Parathyroid adenoma (tissue), 2 donors: ENCODE measurements at regions not wholly inside any gene's neighbourhood (a gene's known extent, or its start where the extent isn't known, plus 50 kb on each side); places are given as distances from the start of the nearest gene placed in this dataset.
"Not testable (repeated sequence)": the region's sequence is repeated elsewhere in the genome, so short reads cannot be mapped to it uniquely, and the experiment has no call there.

Source experiments
- H2AFZ ChIP-seq: fragments of 300-600 bp; sonication (generic); one replicate; pipeline ENCODE4 v1.7.0; 2017; ENCODE audit warnings: antibody characterized with exemption, mild to moderate bottlenecking
- H3K27ac ChIP-seq: fragments of 300-600 bp; sonication (generic); one replicate; pipeline ENCODE4 v1.7.0; 2017
- H3K27me3 ChIP-seq: fragments of 300-600 bp; sonication (generic); one replicate; pipeline ENCODE4 v1.7.0; 2017; ENCODE audit warnings: low read length; ENCODE audit not compliant: control insufficient read depth, insufficient read depth
- H3K36me3 ChIP-seq: fragments of 300-600 bp; sonication (generic); one replicate; pipeline ENCODE4 v1.7.0; 2017; ENCODE audit warnings: low read length; ENCODE audit not compliant: control insufficient read depth, insufficient read depth
- H3K4me1 ChIP-seq: fragments of 300-600 bp; sonication (generic); one replicate; pipeline ENCODE4 v1.7.0; 2017; ENCODE audit warnings: control low read depth
- H3K4me2 ChIP-seq: fragments of 300-600 bp; sonication (generic); one replicate; pipeline ENCODE4 v1.7.0; 2017; ENCODE audit warnings: low read length
- H3K4me3 ChIP-seq: fragments of 300-600 bp; sonication (generic); one replicate; pipeline ENCODE4 v1.7.0; 2017; ENCODE audit warnings: low read depth, low read length
- H3K79me2 ChIP-seq: fragments of 300-600 bp; sonication (generic); one replicate; pipeline ENCODE4 v1.7.0; 2017; ENCODE audit warnings: control low read depth
- H3K9ac ChIP-seq: fragments of 300-600 bp; sonication (generic); one replicate; pipeline ENCODE4 v1.7.0; 2017; ENCODE audit warnings: mild to moderate bottlenecking
- H3K9me3 ChIP-seq: fragments of 300-600 bp; sonication (generic); one replicate; pipeline ENCODE4 v1.7.0; 2017; ENCODE audit warnings: low read length; ENCODE audit not compliant: control insufficient read depth
- TF ChIP-seq, protein P1 (sequence below): fragments of 300-600 bp; sonication (generic); IDR thresholded peaks from one replicate; pipeline ENCODE4 v1.7.0; 2017; ENCODE audit warnings: antibody characterized with exemption, mild to moderate bottlenecking
- donor health status: primary hyperparathyroidism.

DNA sequence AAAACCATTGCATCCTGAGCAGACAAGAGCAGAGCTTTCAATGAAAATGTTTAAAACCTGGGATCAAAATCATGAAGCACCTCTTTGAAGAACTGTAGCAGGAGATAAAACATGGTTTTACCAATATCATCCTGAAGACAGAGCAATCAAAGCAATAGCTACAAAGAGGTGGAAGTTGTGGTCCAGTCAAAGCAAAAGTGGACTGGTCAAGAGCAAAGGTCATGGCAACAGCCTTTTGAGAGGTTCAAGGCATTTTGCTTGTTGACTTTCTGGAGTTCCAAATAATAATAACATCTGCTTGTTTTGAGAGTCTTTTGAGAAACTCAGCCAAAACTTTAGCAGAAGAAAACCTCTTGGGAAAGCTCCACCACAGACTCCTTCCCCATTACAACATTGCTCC, 893.9 kb upstream of the POT1 start:
- Histone ChIP-seq H3K27me3 (no peaks in the 10 kb centered on the region), H3K79me2 (no peaks in the 10 kb centered on the region), H3K4me2 (no peak overlapping the region), H3K4me3 (no peak overlapping the region), H3K9ac (no peak overlapping the region), H3K4me1 (no peaks in the 10 kb centered on the region), H3K36me3 (no peaks in the 10 kb centered on the region), H3K9me3 (no peaks in the 10 kb centered on the region), H3K27ac (no peak overlapping the region), H2AFZ (no peak overlapping the region)
- TF ChIP-seq, protein P1, sequence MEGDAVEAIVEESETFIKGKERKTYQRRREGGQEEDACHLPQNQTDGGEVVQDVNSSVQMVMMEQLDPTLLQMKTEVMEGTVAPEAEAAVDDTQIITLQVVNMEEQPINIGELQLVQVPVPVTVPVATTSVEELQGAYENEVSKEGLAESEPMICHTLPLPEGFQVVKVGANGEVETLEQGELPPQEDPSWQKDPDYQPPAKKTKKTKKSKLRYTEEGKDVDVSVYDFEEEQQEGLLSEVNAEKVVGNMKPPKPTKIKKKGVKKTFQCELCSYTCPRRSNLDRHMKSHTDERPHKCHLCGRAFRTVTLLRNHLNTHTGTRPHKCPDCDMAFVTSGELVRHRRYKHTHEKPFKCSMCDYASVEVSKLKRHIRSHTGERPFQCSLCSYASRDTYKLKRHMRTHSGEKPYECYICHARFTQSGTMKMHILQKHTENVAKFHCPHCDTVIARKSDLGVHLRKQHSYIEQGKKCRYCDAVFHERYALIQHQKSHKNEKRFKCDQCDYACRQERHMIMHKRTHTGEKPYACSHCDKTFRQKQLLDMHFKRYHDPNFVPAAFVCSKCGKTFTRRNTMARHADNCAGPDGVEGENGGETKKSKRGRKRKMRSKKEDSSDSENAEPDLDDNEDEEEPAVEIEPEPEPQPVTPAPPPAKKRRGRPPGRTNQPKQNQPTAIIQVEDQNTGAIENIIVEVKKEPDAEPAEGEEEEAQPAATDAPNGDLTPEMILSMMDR = no peak

DNA sequence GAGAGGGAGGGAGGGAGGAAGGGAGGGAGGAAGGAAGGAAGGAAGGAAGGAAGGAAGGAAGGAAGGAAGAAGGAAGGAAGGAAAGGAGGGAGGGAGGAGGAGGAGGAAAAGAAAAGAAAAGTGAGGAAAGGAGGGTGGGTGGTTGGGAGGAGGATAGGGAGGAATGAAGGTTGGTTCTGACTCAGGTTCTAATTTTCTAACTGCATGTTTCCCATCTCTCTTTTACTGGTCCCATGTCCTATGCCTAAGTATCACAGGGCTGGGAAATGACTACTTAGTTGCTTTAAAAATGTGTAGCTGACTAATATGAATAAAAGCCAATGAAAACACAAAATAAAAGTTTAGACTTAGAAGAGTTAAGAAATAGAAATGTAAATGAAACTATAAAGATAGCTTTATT, 890.9 kb upstream of the POT1 start:
- no peaks in the 10 kb centered on the region for H3K4me1 ChIP-seq
- TF ChIP-seq, protein P1 = no peak
- H3K9me3 ChIP-seq = no peaks in the 10 kb centered on the region
- H3K4me2 ChIP-seq = no peak overlapping the region
- H3K4me3 ChIP-seq = no peak overlapping the region
- no peak overlapping the region for H2AFZ ChIP-seq
- H3K27ac ChIP-seq = no peak overlapping the region
- no peaks in the 10 kb centered on the region for H3K27me3 ChIP-seq
- H3K79me2 ChIP-seq = no peaks in the 10 kb centered on the region
- H3K36me3 ChIP-seq = no peaks in the 10 kb centered on the region
- no peak overlapping the region for H3K9ac ChIP-seq

- H3K79me2 ChIP-seq = no peaks in the 10 kb centered on the region
- H3K36me3 ChIP-seq = no peaks in the 10 kb centered on the region
- no peak overlapping the region for H3K4me2 ChIP-seq
- no peak overlapping the region for H3K9ac ChIP-seq
- H2AFZ ChIP-seq = no peak overlapping the region
- TF ChIP-seq, protein P1 = no peak
- no peaks in the 10 kb centered on the region for H3K9me3 ChIP-seq
- H3K4me3 ChIP-seq = no peak overlapping the region
- H3K27ac ChIP-seq = no peak overlapping the region
- no peaks in the 10 kb centered on the region for H3K27me3 ChIP-seq
- H3K4me1 ChIP-seq = no peaks in the 10 kb centered on the region
Measured at GRCh38 chr7:125814100-125814499, 884.5 kb upstream of the POT1 start.

DNA sequence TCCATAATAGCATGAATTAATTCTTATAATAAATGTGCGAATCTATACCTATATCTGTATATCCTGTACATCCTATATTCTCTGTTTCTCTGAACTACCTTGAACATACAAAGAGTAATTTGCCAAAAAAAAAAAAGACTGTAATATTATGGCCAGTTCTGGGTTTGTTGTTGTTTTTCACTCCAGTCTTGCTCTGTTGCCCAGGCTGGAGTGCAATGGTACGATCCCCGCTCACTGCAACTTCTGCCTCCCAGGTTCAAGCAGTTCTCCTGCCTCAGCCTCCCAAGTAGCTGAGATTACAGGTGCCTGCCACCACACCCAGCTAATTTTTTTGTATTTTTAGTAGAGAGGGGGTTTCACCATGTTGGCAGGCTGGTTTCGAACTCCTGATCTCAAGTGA, 876.9 kb upstream of the POT1 start:
- H3K4me3 ChIP-seq, H3K27ac ChIP-seq, H2AFZ ChIP-seq, H3K9ac ChIP-seq, H3K27me3 ChIP-seq, H3K36me3 ChIP-seq, H3K4me1 ChIP-seq, H3K79me2 ChIP-seq, H3K9me3 ChIP-seq, H3K4me2 ChIP-seq: not testable (repeated sequence)

- Histone ChIP-seq H3K27ac (no peak overlapping the region), H2AFZ (no peak overlapping the region), H3K27me3 (no peaks in the 10 kb centered on the region), H3K79me2 (no peaks in the 10 kb centered on the region), H3K36me3 (no peaks in the 10 kb centered on the region), H3K4me1 (no peaks in the 10 kb centered on the region), H3K9me3 (no peaks in the 10 kb centered on the region), H3K4me3 (no peak overlapping the region), H3K9ac (no peak overlapping the region), H3K4me2 (no peak overlapping the region)
- TF ChIP-seq, protein P1 = no peak
Measured at GRCh38 chr7:125804273-125804672, 874.6 kb upstream of the POT1 start.
